GM18873 (cell line): ENCODE measurements at regions not wholly inside any gene's neighbourhood (a gene's known extent, or its start where the extent isn't known, plus 50 kb on each side); places are given as distances from the start of the nearest gene placed in this dataset.

ENCODE experiments used
- ATAC-seq: cut with Tn5 transposase; IDR thresholded peaks from one replicate; pipeline ENCODE4 v1.9.1; 2021; ENCODE audit warnings: mild to moderate bottlenecking, moderate library complexity, moderate number of reproducible peaks; ENCODE audit not compliant: unreplicated experiment, low FRiP score

DNA sequence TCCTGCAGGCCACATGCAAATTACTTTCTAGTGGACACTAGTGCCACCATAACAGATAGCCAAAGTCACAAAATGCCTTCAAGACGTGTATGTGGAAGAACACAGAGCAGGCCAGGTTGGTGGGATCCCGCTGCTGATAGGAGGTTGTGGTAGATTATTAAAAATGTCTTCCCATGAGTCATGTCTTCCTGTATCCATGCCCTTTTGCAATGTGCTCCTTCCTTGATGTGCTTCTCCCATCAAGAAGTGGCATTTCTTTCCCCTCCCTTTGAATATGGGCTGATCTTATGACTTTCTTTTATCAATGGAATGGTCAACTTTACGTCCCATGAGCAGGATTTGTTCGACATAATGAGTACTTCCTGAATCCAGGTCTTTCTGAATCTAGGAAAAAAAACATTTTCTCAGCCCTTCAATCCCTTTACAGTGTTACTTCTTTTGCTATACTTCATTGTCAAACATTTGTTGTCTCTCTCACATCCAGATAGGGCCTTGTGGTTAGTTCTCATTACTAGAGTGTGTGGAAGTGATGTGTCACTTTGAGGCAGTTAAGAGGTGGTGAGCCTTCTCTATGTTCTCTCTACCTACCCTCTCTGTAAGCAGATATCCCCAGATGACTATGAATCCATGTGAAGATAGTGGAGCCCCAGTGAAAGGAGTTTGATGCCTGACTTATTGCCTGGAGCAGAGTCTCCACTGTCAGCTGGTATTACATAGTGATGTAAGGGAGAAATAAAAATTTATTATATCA, 519.2 kb upstream of the DIPK2B start:
- no peak for ATAC-seq

DNA sequence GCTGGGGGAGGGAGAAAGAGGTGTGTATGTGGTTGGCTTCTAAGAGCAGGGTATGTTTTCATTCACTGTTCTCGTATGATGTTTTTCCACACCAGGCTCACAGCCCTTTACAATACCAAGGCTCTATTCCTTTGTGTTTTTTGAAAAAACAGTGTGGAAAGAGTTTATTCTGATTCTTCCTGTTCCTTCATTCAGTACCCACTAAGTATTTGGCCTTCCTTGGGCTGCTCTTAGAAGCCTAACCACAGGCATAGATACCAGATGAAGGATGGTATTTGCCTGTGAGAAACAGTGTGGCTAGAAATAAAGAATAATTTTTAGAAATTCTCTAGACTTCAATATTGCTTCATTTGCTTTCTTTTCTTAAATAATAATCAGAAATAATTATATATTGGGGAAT, 518.0 kb upstream of the DIPK2B start:
- ATAC-seq, result no peak

DNA sequence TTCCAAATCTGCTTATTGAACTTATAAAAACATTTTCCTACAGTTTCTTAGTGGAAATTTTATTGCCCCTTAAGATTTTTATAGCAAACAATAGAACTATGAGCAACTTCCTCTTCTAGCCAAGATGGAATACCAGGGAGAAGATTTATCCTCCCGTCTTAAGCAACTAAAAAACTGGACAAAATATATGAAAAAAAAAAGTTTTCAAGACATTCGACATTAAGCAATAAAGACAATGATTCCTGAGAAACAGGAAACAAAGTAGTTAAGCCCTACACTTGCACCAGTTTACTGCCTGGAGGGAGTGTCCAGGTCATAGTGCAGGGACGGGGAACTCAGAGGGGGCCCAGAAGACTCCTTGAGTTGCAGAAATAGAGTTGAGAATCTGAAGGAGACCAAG, 516.1 kb upstream of the DIPK2B start:
- no peak for ATAC-seq

DNA sequence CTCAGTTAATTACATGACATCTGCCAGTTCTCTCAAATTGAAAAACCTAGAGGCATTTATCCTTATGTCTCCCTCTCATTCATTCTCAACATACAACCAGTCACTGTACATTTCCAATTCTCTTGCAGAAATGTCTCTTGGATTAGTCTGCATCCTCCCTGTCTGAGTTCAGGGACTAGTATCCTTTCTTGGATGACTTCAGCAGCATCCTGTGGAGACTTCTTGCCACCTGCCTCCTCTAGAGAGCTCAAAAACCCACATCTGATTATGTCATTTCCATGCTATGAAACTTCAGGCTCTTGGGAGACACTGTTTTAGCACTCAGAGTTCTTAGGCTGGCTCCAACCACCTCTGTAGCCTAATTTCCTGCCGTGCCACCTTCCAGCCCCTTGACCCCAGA, 515.1 kb upstream of the DIPK2B start:
- no peak for ATAC-seq

DNA sequence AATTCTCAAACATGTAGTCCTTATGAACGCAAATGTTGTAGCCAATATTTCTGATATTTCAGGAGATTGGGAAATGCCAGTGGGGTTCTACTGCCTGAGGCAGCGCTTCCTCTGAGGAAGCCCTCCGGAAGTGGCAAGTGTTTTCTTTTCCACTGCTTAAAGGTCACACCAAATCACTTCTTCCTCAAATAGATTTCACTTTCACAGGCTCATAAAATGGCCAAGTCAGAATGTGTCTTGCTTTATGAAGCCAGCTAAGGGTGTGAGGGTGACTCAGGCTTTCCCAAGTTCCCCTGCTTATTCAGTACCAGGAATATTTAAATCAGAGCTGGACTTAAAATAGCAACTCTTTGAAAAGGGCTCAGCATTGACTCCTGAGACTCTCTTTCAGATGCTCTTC, 514.2 kb upstream of the DIPK2B start:
- no peak for ATAC-seq

DNA sequence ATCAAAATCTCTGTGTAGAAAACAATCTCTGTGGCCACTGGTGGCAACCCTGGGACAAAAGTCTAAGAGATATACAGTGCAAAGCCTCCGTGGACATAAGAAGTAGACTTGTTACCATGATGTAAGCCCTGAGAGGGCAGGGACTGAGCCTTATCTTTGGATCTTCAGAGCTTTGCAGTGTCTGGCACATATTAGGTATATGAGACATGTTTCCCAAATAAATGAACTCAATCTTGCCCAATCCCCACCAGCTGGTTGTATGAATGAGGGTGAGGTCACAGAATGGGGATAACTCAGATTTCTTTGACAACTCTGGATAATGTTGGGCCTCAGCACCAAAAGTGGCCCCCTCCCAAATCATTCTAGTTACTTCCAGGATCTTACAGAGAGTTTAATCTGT, 511.4 kb upstream of the DIPK2B start:
- ATAC-seq, result no peak

DNA sequence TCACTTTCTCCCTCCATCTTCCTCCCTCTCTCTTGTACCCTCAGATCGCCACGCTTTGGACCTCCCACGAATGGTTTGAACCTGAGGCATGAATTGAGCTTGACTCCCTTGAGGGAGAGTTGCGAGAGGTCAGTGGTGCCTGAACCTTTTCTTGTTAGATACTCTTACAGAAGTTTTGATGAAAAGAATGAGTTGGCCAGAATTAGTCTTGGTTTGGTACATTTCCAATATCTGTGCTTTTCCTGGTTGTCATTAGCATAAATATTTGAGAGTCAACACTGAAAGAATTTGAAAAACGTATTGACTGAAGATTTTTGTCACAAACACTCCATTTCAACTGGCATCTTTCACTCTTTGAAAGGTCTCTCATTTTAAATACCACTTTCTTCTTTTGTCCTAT, 510.6 kb upstream of the DIPK2B start:
- ATAC-seq, result no peak

DNA sequence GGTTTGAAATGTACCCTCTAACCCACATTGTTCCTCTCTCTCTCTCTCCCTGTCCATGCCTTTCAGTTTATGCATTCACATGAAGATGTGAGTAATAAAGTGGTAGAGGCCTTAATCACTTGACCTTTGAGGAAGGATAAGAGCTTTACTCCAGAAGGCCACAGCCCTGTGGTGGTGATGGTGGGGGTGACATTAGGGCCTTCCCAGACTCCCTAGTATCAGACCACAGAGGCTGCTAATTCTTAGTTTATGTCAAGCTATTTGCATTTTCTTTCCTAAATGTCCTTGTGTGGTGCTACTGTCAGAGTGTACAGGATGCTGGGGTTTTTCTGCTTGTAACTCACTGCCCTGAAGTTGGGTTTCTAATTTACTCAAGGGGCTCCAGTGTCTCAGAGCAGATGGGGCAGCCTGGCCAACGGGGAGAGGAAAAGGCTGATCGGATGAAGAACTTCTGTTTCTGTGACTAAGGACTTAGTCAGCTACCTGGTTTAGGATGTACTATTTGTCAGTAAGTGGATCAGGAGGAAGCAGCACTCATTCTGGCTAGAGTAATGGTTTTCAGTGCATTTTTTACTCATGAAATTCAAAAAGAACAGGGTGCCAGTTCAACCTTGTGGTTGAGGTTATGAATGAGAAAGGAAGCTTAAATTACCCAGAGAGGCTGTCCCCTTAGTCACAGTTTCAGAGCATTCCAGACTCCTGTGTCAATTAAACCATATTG, 509.6 kb upstream of the DIPK2B start:
- peak; percentile 79 for ATAC-seq

DNA sequence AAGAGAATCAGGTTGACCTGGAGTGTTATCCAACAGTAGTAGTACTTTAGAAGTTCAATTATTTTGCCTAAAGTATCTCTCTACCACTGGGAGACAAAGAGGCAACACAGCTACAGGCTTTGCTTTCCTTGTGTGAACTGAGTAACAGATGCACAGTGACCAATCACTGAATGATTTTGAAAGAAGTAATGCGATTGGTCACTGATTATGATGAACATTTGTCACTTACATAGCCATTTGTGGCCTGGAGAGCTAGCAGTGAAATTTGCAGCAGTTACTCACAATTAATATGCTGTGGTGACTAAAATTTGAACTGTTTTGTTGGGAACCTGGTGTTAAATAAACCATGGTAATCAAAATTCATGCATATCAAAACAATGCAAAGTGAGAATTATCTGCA, 508.7 kb upstream of the DIPK2B start:
- ATAC-seq, result no peak

DNA sequence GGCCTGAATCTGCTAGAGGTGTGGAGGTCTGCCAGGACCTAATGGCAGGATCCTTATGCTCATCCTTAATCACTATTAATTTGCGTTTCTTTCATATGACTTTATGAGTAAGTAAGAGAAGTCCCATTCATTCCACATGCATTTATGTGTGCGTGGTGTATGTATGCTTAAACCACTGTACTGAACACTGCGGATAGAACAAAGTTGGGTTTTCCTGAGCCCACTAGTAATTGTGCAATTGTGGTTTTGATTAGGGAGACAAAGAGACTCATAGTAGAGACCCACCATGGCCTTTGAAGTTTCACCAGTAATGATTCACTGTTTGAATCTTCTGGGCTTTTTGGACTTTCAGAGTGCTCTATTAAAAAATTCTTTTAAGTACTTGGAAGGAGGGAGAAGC, 498.5 kb upstream of the DIPK2B start:
- no peak for ATAC-seq

DNA sequence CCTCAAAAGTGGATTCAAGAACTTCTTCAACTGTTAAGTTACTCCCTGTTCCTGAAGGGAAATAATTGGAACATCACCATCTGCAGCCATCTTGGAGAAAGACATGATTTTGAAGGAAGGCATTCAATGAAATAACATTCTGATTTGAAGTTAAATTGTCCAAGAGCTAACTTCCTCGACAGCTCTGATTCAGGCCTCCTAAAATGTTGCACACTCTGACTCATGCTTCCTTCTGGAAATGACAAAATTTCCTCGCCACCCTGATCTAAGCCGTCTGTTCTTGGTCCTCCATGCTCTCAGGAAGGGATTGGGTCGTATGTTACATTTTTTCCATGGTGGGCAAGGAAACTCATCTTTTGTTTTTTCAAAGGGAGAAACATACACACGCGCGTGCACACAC, 496.9 kb upstream of the DIPK2B start:
- no peak for ATAC-seq

DNA sequence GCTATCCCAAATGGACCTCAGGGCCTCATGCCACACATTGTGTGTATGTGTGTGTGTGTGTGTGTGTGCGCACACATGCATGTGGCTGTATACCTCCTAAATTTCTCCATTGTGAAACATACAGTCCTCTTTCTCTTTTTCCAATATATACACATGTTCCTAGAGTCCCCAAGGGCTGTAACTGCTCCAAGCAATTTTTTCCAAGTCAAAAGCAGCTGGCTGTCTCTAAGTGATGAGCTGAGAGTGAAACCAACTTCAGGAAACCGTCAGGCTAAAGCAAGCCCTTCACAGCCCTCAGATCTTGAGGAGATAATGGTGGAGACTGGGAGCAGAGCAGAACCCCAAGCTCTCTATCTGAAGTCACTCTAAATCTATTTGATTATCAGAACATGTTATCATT, 496.1 kb upstream of the DIPK2B start:
- no peak for ATAC-seq

DNA sequence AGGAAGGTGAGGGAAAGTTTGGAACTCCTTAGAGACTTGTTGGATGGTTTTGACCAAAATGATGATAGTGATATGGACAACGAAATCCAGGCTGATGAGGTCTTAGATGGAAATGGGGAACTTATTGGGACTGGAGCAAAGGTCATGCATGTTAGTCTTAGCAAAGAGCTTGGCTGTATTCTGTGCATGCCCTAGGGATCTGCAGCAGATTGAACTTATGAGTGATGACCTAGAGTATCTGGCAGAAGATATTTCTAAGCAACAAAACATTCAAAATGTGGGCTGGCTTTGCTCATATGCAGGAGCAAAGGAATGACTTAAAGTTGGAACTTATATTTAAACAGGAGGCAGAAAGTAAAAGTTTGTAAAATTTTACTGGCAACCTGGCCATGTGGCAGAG, 489.3 kb upstream of the DIPK2B start:
- ATAC-seq, result no peak

DNA sequence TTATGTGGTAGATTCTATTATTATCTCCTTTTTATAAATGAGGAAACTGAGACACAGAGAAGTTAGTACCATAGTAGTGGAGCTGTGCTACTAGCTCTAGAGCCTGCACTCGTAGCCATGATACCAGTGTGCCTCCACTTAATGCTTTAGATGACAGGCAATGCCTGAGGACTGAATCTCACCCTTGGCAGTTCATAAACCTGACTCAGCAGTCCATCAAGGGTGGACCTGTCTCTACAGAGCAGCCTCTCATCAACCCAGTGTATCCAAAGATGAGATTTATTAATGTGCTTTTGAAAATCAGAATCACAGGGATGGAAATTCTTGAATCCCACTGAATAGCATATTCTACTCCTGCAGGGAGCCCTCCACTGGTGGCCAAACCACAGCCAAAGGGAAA, 483.2 kb upstream of the DIPK2B start:
- ATAC-seq, result no peak

DNA sequence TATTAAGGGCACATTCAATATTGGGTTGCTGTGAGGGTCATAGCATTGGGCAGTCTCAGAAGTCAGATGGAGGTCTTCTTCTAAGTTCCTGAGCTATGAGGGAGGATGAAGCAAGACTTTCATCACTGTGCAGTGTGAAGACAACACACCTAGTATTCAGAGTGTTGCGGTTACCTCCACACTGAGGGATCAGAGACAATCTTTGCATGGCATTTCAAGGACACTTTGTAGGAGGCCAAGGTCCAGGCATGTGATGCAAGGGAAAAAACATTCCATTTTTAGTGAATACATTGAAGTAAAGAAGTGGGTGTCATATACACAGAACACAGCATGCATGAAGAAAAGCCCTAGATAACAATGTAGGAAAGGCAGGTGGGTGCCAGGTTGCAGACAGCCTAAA, 481.2 kb upstream of the DIPK2B start:
- no peak for ATAC-seq

DNA sequence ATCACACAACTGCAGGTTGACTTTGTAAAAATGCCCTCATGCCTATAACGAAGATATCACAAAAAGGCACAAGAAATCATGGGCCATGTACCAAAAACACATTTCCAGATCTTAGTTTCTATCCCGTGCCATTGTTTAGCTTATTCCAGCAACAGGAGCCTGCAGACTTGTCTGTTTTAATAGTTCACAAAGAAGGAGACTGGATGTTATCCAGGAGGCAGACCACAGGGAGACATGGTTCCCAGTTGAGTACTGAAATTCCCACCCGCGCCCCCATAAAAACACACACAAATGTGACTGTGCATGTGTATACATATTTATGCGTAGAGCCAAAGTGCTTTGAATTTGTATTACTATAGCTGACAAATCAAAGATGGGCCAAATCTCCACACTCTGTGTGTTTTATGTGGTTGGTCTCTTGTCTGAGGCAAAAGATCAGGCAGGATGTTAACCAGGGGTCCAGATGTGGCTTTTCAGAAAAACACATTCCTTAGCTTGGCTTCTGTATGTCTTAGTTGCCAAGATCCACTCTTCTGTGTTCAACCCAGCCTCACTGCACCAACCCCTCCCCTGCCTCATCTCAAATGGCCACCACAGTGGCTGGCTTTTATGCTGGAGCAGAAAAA, 469.2 kb upstream of the DIPK2B start:
- ATAC-seq, result no peak

DNA sequence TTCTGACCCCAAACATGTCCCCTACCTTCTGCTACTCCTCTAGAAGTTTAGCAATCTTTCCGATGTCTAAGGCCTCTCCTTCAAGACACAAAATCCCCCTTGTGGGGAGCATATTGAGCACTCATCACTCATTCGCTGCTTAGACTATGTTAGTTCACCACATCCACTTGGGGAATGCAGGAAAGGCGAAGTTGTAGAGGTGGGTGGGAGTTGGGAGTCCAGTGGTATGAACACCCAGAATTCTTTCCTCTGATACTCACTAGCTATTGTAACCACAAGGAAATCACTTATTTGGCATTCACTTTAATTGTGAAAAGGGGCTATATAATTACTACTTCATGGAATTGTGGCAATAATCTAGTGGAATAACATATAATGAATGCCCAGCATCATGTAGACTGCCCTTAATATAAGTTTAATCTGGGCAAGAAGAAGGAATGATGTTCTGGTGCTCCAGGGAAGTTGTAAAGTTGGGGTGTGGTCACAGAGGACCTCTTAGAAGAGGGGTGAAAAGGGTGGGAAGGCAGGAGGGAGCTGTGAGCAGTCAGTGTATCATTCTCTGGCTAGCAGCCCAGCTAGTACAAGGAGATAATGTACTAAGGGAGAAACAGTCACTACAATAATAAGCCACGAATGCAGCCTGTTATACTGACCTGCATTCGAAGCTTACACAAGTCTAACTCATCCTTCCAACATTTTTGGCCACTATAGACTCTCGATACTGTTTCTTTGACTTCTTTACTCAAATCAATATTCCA, 468.2 kb upstream of the DIPK2B start:
- no peak for ATAC-seq

DNA sequence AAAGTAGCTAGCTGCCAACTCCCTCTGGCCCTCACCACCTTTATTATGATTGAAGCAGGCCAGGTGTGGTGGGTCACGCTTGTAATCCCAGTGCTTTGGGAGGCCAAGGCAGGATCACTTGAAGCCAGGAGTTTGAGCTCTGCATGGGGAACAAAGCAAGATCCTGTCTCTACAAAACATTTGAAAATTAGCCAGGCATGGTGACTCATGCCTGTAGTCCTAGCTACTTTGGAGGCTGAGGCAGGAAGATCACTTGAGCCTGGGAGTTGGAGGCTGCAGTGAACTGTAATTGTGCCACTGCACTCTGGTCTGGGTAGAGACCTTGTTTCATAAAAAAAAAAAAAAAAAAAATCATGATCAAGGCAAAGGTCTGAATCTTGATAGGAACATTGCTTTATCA, 467.0 kb upstream of the DIPK2B start:
- no peak for ATAC-seq

DNA sequence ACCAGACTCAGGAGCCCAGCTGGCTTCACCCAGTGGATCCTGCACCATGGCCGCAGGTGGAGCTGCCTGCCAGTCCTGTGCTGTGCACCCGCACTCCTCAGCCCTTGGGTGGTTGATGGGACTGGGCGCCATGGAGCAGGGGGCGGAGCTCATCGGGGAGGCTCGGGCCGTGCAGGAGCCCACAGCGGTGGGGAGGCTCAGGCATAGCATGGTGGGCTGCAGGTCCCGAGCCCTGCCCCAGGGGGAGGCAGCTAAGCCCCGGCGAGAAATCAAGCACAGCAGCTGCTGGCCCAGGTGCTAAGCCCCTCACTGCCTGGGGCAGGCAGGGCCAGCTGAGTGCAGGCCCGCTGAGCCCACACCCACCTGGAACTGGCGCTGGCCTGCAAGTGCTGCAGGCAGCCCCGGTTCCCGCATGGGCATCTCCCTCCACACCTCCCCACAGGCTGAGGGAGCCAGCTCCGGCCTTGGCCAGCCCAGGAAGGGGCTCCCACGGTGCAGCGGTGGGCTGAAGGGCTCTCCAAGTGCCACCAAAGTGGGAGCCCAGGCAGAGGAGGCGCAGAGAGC, 464.1 kb upstream of the DIPK2B start:
- ATAC-seq, result no peak

DNA sequence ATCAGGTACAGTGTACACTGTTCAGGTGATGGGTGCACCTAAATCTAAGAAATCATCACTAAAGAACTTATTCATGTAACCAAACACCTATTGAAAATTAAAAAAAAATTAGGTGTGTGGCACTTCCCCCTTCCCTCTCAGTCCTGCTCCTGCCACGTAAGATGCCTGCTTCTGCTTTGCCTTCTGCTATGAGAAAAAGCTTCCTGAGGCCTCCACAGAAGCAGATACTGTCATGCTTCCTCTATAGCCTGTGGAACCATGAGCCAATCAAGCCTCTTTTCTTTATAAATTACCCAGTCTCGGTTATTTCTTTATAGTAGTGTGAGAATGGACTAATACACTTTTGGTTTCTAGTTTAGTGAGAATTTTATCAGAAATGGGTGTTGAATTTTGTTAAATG, 459.8 kb upstream of the DIPK2B start:
- ATAC-seq, result no peak

DNA sequence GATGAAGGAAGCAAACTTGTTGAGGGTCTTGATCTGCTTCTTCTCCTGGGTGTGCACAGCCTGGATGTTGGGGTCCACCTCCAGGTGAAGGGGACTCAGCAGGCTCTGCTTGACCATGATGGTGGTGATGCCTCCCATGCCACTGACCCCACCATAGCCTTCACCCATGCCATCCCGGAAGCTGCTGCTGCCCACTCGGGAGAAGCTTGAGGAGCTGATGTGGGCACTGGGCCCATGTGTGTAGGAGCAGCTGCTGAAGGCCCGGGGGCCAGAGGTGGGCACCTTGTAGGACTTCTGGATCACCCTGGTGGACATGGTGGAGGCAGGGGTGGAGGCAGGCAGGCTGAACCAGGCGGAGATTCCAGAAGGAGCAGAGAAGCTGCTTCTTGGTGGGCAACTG, 432.7 kb upstream of the DIPK2B start:
- no peak for ATAC-seq
